Right renal cortex interstitium (tissue), 3 donors: ENCODE measurements at regions not wholly inside any gene's neighbourhood (a gene's known extent, or its start where the extent isn't known, plus 50 kb on each side); places are given as distances from the start of the nearest gene placed in this dataset.
"Not testable (repeated sequence)": the region's sequence is repeated elsewhere in the genome, so short reads cannot be mapped to it uniquely, and the experiment has no call there.

Experiments
- DNase-seq, 3 donors: peaks; one replicate each; pipeline ENCODE4 v3.0.0-alpha.2; 2013; ENCODE audit warnings: low read depth in 3 of 3, low spot score in 2 of 3

- no peak for DNase-seq
These were observed 248.1 kb downstream of the ASXL3 start for GRCh38 chr18:33826151-33826550.

GRCh38 chr18:33821503-33821902 is 243.5 kb downstream of the ASXL3 start:
- no peak for DNase-seq

- no peak for DNase-seq
These were observed 242.7 kb downstream of the ASXL3 start for GRCh38 chr18:33820517-33821371.

- not testable (repeated sequence) for DNase-seq
These were observed 241.8 kb downstream of the ASXL3 start for GRCh38 chr18:33819692-33820343.

- no peak for DNase-seq
These were observed 240.1 kb downstream of the ASXL3 start for GRCh38 chr18:33818145-33818544.

GRCh38 chr18:33817096-33817495 is 239.1 kb downstream of the ASXL3 start:
- DNase-seq: no peak

- DNase-seq: no peak
These were observed 236.5 kb downstream of the ASXL3 start for GRCh38 chr18:33814546-33814945.

- no peak for DNase-seq
These were observed 234.2 kb downstream of the ASXL3 start for GRCh38 chr18:33812186-33812585.

- DNase-seq: no peak
These were observed 227.6 kb downstream of the ASXL3 start for GRCh38 chr18:33805592-33805991.

- DNase-seq: peak in 1 of 3 donors; percentile 17
These were observed 226.2 kb downstream of the ASXL3 start for GRCh38 chr18:33804258-33804657.

GRCh38 chr18:33803636-33804035 is 225.6 kb downstream of the ASXL3 start:
- no peak for DNase-seq

GRCh38 chr18:33802955-33803354 is 224.9 kb downstream of the ASXL3 start:
- peak in 1 of 3 donors; percentile 17 for DNase-seq
